ENCODE measurements at regions not wholly inside any gene's neighbourhood (a gene's known extent, or its start where the extent isn't known, plus 50 kb on each side); places are given as distances from the start of the nearest gene placed in this dataset.

GRCh38 chr14:21987937-21988336, 314.3 kb upstream of the OR4E1 start:
- no peak for TF ChIP-seq CTCF (IDR thresholded peaks at IDR 0.05)
- TF ChIP-seq POLR2A (IDR thresholded peaks at IDR 0.05) = no peak
